Astrocyte (in vitro differentiated cells and primary cell): ENCODE measurements at regions not wholly inside any gene's neighbourhood (a gene's known extent, or its start where the extent isn't known, plus 50 kb on each side); places are given as distances from the start of the nearest gene placed in this dataset.

Experiments used
- DNase-seq: peaks from one replicate; pipeline ENCODE4 v3.0.0-alpha.2; 2010; ENCODE audit warnings: low read depth
- FAIRE-seq: peaks from 2 replicates; lab custom pipeline; 2011; peaks lifted over from hg19 to GRCh38; lab: Jason Lieb, UNC
- H2AFZ ChIP-seq: 2 replicates; pipeline ENCODE4 v1.6.0; 2012; ENCODE audit warnings: low read depth, low read length, inconsistent platforms
- H3K27ac ChIP-seq: 2 replicates; pipeline ENCODE4 v1.5.1; 2011; ENCODE audit warnings: low read depth, low read length, inconsistent platforms
- H3K27me3 ChIP-seq: 2 replicates; pipeline ENCODE4 v1.6.0; 2011; ENCODE audit warnings: low read length, inconsistent platforms; ENCODE audit not compliant: insufficient read depth
- H3K36me3 ChIP-seq: 2 replicates; pipeline ENCODE4 v1.5.1; 2011; ENCODE audit warnings: low read length, inconsistent platforms; ENCODE audit not compliant: insufficient read depth
- H3K4me1 ChIP-seq: 2 replicates; pipeline ENCODE4 v1.5.1; 2011; ENCODE audit warnings: low read length, inconsistent platforms; ENCODE audit not compliant: insufficient read depth
- H3K4me2 ChIP-seq: 2 replicates; pipeline ENCODE4 v1.6.0; 2012; ENCODE audit warnings: low read length, inconsistent platforms
- H3K4me3 ChIP-seq: 2 replicates; pipeline ENCODE4 v1.5.1; 2011; ENCODE audit warnings: low read depth, mild to moderate bottlenecking, low read length, inconsistent platforms; ENCODE audit not compliant: insufficient read depth
- H3K79me2 ChIP-seq: 2 replicates; pipeline ENCODE4 v1.6.0; 2012; ENCODE audit warnings: mild to moderate bottlenecking, low read length, inconsistent platforms; ENCODE audit not compliant: insufficient read depth
- H3K9ac ChIP-seq: 2 replicates; pipeline ENCODE4 v1.6.0; 2012; ENCODE audit warnings: mild to moderate bottlenecking, low read length, inconsistent platforms
- H3K9me3 ChIP-seq: 2 replicates; pipeline ENCODE4 v1.5.1; 2012; ENCODE audit warnings: low read depth, mild to moderate bottlenecking, low read length, inconsistent platforms; ENCODE audit not compliant: insufficient read depth
- H4K20me1 ChIP-seq: 2 replicates; pipeline ENCODE4 v1.6.0; 2012; ENCODE audit warnings: low read length, inconsistent platforms; ENCODE audit not compliant: insufficient read depth
- H3K27ac Mint-ChIP-seq: one replicate; pipeline ENCODE4 v1.8.0; 2021; ENCODE audit warnings: mild to moderate bottlenecking, mixed read lengths; ENCODE audit not compliant: unreplicated experiment
- H3K27me3 Mint-ChIP-seq: one replicate; pipeline ENCODE4 v1.8.0; 2021; ENCODE audit warnings: low read depth, mixed read lengths; ENCODE audit not compliant: unreplicated experiment
- H3K36me3 Mint-ChIP-seq: one replicate; pipeline ENCODE4 v1.8.0; 2021; ENCODE audit warnings: low read depth, mixed read lengths; ENCODE audit not compliant: unreplicated experiment
- H3K4me1 Mint-ChIP-seq: one replicate; pipeline ENCODE4 v1.8.0; 2021; ENCODE audit warnings: low read depth, mixed read lengths; ENCODE audit not compliant: unreplicated experiment
- H3K4me3 Mint-ChIP-seq: one replicate; pipeline ENCODE4 v1.8.0; 2021; ENCODE audit warnings: mild to moderate bottlenecking, moderate library complexity, mixed read lengths; ENCODE audit not compliant: unreplicated experiment
- H3K9me3 Mint-ChIP-seq: one replicate; pipeline ENCODE4 v1.8.0; 2021; ENCODE audit warnings: mild to moderate bottlenecking, mixed read lengths; ENCODE audit not compliant: unreplicated experiment
- EZH2 ChIP-seq: IDR thresholded peaks from 2 replicates; pipeline ENCODE4 v1.6.1; 2012; ENCODE audit warnings: mild to moderate bottlenecking, low read length, inconsistent platforms; ENCODE audit not compliant: insufficient read depth
- TF ChIP-seq, protein P1 (sequence below): IDR thresholded peaks from 2 replicates; pipeline ENCODE4 v1.5.1; 2011; ENCODE audit warnings: low read depth, mild to moderate bottlenecking, inconsistent platforms, low read length, moderate library complexity; ENCODE audit not compliant: insufficient read depth

GRCh38 chr5:164179406-164179805 lies 674.0 kb downstream of the MAT2B start:
- Histone ChIP-seq H3K4me3 (no peak overlapping the region), H4K20me1 (no peaks in the 10 kb centered on the region), H3K79me2 (no peaks in the 10 kb centered on the region), H3K36me3 (no peaks in the 10 kb centered on the region), H3K9me3 (no peaks in the 10 kb centered on the region), H3K4me1 (peaks cover 3% of the 10 kb centered on the region), H3K27ac (no peak overlapping the region), H3K9ac (no peak overlapping the region), H3K27me3 (no peaks in the 10 kb centered on the region), H2AFZ (no peak overlapping the region), H3K4me2 (no peak overlapping the region)
- Mint-ChIP-seq H3K36me3 (no peaks in the 10 kb centered on the region), H3K27ac (no peak overlapping the region), H3K4me3 (no peak overlapping the region), H3K4me1 (no peaks in the 10 kb centered on the region), H3K9me3 (no peaks in the 10 kb centered on the region), H3K27me3 (no peaks in the 10 kb centered on the region)
- no peak for DNase-seq
- no peak for FAIRE-seq
- TF ChIP-seq, protein P1, sequence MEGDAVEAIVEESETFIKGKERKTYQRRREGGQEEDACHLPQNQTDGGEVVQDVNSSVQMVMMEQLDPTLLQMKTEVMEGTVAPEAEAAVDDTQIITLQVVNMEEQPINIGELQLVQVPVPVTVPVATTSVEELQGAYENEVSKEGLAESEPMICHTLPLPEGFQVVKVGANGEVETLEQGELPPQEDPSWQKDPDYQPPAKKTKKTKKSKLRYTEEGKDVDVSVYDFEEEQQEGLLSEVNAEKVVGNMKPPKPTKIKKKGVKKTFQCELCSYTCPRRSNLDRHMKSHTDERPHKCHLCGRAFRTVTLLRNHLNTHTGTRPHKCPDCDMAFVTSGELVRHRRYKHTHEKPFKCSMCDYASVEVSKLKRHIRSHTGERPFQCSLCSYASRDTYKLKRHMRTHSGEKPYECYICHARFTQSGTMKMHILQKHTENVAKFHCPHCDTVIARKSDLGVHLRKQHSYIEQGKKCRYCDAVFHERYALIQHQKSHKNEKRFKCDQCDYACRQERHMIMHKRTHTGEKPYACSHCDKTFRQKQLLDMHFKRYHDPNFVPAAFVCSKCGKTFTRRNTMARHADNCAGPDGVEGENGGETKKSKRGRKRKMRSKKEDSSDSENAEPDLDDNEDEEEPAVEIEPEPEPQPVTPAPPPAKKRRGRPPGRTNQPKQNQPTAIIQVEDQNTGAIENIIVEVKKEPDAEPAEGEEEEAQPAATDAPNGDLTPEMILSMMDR = no peak
- TF ChIP-seq EZH2 = no peak

- FAIRE-seq = no peak
- Histone ChIP-seq H3K27ac (no peak overlapping the region), H3K4me3 (no peak overlapping the region), H4K20me1 (no peaks in the 10 kb centered on the region), H2AFZ (no peak overlapping the region), H3K27me3 (no peaks in the 10 kb centered on the region), H3K79me2 (no peaks in the 10 kb centered on the region), H3K4me2 (no peak overlapping the region), H3K4me1 (no peaks in the 10 kb centered on the region), H3K9me3 (no peaks in the 10 kb centered on the region), H3K9ac (no peak overlapping the region), H3K36me3 (no peaks in the 10 kb centered on the region)
- DNase-seq = no peak
- no peaks in the 10 kb centered on the region for H3K4me1 Mint-ChIP-seq
- H3K27ac Mint-ChIP-seq = no peak overlapping the region
- no peaks in the 10 kb centered on the region for H3K27me3 Mint-ChIP-seq
- TF ChIP-seq, protein P1 = no peak
- no peak for TF ChIP-seq EZH2
- no peak overlapping the region for H3K4me3 Mint-ChIP-seq
- H3K36me3 Mint-ChIP-seq = no peaks in the 10 kb centered on the region
- no peaks in the 10 kb centered on the region for H3K9me3 Mint-ChIP-seq
Observed at GRCh38 chr5:164181604-164182003, 676.2 kb downstream of the MAT2B start.

- FAIRE-seq (no peak), DNase-seq (no peak)
- H3K4me1 ChIP-seq = no peaks in the 10 kb centered on the region
- Mint-ChIP-seq H3K36me3 (no peaks in the 10 kb centered on the region), H3K27me3 (no peaks in the 10 kb centered on the region), H3K4me1 (peaks cover 4% of the 10 kb centered on the region), H3K27ac (no peak overlapping the region), H3K4me3 (no peak overlapping the region), H3K9me3 (no peaks in the 10 kb centered on the region)
- H3K79me2 ChIP-seq = no peaks in the 10 kb centered on the region
- no peaks in the 10 kb centered on the region for H3K27me3 ChIP-seq
- TF ChIP-seq, protein P1 = no peak
- no peak for TF ChIP-seq EZH2
- H3K4me3 ChIP-seq = no peak overlapping the region
- H3K36me3 ChIP-seq = no peaks in the 10 kb centered on the region
- no peak overlapping the region for H3K9ac ChIP-seq
- H3K27ac ChIP-seq = no peak overlapping the region
- no peak overlapping the region for H3K4me2 ChIP-seq
- H2AFZ ChIP-seq = no peak overlapping the region
- no peaks in the 10 kb centered on the region for H3K9me3 ChIP-seq
- no peaks in the 10 kb centered on the region for H4K20me1 ChIP-seq
Observed at GRCh38 chr5:164184158-164184557, 678.7 kb downstream of the MAT2B start.
